Kidney glomerular epithelial cell (primary cell): ENCODE measurements at regions not wholly inside any gene's neighbourhood (a gene's known extent, or its start where the extent isn't known, plus 50 kb on each side); places are given as distances from the start of the nearest gene placed in this dataset.

ENCODE experiments used
- DNase-seq: peaks from one replicate; lab custom pipeline; 2025; lab: John Stamatoyannopoulos, UW

DNA sequence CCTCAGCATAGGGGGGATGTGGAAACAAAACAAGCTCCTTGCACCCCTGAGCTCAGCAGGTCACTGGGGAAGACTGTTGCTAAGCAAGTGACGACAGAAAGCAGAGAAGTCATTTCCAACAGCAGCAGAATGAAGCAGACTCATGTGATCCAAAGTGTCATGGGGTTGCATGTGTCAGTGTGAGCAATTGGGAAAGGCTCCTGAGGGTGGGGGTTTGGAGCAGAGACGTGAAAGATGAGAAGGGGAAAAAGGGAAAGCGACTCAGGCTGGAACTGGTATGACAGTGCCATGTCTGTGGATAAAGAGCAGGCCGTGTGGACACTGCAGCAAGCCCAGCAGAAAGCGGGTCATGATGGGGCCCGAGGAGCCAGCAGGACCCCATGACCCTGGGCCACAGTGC lies 363.9 kb downstream of the PREX1 start:
- DNase-seq: peak; percentile 4

DNA sequence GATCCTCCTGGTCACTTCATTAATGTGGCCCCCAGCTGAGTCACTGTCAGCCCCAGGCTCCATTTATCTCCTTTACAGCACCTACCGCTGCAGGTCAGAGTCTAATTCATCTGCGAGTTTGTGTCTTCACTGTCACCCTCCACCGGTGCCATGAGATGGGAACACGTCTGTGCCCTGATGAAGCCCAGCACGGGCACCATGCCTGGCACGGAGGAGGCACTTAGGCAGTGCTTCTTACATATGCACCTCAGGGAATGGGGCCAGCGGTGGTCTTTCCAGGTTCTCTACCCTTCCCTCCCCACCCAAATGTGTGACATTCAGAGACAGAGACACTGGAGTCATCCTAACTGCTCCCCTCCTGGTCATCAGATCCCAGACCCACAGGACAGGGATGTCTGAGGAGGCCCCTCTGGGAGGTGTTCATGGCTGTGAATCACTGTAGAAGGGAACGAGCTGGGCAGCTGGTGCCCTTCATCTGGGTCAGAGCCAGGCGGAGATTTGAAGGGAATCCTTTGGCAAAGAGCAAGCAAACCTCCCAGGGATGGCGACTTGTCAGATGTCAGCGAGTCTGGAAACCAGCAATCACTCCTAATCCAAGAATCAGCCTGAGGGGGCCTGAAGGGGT lies 364.6 kb downstream of the PREX1 start:
- no peak for DNase-seq

DNA sequence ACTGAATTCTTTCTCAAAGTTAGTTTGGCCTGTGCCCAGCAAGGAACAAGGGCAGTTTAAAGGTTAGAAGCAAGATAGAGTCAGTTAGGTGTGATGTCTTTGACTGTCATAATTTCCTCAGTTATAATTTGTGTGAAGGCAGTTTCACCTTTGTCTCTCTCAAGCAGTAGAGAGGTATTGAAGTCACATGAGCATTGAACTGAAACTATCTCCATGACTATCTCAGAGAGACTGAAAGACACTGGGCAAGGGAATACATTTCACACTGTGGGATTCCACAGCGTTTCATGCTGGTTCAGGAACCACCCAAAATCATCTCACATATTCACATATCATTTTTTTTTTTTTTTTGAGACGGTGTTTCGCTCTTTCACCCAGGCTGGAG lies 366.1 kb downstream of the PREX1 start:
- no peak for DNase-seq

DNA sequence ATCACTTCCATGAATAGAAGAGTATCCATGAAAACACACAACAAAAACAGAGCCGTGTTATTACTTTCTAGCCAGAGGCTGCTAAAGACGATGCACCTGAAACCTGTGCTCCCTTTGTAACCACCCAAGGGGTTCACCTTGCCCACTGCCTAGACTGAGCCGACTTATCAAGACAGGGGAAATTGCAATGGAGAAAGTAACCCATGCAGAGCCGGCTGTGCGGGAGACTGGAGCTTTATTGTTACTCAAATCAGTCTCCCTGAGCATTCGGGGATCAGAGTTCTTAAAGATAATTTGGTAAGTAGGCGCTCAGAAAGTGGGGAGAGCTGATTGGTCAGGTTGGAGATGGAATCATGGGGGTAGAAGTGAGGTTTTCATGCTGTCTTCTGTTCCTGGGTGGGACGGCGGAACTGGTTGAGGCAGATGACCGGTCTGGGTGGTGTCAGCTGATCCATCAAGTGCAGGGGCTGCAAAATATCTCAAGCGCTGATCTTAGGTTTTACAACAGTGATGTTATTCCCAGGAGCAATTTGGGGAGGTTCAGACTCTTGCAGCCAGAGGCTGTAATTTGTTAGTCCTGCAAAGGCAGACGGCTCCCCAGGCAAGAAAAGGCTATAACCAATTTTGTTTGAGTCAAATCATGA lies 366.6 kb downstream of the PREX1 start:
- DNase-seq: no peak

DNA sequence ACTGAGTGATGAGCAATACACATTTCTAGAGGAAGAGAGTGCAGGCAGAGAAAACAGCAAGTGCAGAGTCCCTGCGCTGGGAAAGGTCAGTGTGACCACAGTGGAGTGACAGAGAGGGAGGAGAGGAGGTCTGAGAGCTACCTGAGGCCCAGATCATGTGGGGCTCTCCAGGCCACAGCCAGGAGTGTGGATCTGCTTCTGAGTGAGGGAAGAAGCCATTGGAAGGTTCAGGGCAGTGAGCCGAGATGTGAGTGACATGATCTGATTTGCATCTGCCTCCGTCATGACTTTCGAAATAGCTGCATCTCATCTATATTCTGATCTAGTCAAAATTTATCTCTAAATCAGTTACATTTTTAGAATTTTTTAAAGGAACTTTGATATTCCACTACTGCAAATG lies 367.1 kb downstream of the PREX1 start:
- DNase-seq: no peak

DNA sequence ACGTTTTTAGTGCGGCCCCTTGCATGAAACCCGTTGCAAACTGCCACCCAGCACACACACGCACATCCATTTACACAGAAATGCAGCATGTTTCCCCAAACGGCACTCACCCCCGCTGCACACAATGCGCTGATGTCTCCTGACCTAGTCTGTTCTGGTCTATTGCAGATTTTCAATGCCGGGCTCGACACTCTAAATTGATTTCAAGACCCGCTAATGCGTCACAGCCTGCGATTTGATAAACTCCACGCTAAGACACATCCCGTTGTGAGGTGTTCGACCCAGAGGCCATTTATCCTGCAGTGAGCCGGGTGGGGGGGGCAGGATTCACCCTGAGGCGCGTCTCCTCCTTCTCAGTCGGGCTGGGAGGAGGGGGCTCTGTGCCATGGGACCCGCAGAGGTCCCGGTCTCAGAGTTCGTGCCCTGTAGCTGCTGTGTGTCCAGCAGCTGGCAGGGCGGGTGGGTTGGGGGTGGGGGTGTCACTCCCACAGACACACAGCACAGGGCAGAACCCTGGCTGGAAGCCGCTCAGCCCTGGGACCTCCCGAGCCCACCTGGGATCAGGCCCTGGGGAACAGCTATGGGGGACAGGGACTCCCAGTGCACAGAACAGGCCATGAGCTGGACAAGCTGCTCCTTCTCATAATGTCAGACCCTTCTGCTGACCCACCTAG lies 367.9 kb downstream of the PREX1 start:
- DNase-seq: no peak

DNA sequence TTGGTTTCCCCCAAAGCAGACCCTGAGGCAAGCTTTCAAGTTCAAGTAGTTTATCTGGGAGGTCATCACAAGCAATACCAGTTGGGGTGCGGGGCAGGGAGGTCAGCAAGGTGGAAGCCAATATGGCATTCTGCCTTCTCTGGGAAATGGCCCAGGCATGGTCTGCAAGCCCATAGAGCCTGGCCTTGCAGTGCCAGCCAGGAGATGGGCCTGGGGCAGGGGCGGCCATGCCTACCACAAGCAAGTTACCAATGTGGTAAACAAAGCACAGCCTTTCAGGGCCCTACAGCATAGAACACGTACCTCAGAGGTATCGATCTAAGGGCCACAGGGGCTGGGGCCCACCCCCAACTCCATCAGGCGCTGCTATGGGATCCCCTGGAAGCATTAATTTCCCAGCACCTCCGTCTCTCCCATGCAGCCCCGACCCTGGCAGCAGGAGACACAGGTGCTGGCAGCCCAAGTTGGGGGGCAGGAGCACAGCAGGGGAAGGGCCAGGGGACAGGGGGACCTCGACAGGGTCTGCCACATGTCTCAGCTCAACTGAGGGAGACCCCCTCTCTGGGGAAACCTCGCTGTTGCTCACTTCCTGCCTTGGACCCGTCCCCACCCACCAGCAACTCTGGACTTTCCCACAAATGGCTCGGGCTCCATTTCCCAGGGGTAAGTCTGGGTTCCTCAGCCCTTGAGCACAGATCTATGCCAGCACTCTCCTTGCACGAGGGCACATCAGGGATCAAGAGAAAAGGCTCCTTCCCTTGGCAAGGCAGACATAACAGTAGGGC lies 369.0 kb downstream of the PREX1 start:
- DNase-seq: no peak

DNA sequence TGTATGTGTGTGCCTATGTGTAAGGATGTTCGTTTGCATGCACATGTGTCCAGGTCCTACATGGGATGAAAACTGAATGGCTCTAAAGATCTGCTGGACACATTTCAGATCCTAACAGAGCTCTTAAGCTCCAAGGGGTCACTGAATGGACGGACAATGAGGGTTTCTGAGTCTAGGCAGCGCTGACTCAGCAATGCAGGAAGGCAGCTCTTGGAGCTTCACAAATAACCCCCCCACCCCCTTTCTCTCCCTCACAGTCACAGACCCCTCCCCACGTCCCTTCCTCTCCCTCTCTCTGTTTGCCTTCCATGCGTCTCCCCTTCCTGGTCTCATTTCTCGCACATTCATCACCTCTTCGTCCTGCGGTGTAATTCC lies 369.8 kb downstream of the PREX1 start:
- no peak for DNase-seq

DNA sequence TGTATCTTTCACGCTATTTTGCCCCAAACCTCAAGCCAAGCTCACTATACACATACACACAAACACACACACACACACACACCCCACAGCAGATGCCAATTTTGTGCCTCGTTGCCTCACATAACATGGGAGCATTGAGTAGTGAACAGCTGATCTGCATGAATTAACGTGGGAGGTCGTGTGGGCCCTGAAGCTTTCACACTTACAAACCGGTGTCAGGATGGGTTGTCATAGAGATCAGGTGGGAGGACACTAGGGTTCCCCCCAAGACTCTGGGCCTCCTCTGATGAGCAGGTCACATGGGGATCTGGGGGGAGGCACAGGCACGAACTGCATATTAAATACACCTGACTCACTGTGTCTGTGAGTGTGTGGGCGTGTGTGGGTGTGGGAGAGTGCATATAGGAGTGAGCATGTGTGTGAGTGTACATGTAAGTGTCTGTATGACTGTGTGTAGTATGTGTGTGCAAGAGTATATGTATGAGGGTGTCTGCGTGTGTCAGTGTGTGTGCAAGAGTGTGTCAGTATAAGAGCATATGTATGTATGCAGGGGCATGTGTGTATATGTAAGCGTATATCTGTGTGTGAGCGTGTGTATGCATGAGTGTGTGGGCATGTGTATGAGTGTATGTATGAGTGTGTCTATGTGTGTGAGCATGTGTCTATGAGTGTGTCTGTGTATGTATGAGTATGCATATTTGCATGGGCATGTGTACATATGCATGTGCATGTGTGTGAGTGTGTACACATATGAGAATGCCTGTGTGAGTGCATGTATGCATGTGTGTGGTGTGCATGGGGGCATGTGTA lies 370.4 kb downstream of the PREX1 start:
- no peak for DNase-seq

DNA sequence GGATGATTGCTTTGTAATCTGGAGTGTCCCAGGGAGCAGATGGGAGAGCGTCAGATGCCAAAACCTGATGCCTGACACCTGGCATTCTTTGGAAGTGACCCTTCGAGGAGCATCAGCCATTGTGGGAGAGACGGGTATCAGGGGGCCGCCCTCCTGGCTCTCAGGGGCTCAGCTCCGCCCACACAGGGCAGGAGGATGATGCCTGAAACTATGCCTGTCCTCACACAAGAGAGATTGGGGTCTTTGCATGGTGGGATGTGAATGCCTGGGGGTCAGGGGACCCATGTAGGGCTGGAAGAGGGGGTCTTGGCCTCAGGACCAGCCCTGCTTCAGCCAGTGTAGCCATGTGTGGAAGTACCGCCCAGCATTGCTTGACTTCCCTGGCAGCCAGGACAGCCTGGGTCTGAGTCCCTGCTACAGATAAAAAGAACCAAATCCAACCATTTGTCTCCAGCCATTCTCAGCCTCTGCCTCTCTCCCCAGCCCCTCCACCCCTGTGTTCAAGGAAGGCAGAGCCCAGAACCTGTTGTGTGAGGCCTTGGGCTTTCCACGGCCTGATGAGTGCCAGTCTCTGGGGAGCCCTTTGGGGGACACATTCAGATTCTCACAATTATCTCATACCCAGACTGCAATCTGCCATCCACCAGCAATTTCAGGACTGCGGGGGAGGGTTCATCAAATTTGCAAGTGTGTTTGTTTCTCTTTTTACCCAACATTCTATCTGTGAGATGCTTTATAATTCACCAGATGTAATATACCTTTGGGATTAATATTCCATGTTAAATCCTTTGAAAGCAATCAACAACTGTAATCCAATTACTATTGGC lies 371.2 kb downstream of the PREX1 start:
- no peak for DNase-seq

DNA sequence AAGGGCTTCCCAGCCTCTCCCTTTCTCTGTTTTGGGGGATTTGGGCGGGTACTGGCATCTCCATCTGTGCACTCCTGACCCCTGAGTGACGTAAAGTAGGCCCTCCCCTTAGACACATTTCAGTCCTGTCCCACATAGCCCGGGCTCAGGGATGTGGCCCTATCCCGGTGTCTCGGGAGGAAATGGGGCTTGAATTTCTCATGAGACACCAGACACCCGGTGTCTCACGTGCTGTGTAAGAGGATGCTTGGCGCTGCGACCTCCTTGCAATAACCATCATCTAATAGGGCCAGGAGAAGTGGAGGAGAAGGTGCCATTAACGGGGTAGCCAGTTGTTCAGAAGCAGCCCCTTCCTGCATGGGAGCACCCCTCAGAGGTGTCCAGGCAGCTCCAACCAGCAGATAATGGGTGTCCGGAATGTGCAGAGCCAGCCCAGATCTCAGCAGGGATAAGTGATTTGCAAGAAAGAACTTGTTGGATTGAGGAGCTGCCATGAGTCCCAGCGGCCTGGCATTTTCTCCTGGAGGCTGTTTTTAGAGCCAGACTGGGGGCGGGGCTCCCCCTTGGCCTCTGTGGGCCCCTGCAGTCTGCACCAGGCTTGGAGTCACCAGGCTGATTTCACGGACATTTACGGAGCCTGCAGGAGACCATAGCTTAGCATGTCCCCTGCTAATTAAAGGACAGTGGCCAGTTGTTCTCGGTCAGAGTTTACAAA lies 372.0 kb downstream of the PREX1 start:
- DNase-seq: no peak

DNA sequence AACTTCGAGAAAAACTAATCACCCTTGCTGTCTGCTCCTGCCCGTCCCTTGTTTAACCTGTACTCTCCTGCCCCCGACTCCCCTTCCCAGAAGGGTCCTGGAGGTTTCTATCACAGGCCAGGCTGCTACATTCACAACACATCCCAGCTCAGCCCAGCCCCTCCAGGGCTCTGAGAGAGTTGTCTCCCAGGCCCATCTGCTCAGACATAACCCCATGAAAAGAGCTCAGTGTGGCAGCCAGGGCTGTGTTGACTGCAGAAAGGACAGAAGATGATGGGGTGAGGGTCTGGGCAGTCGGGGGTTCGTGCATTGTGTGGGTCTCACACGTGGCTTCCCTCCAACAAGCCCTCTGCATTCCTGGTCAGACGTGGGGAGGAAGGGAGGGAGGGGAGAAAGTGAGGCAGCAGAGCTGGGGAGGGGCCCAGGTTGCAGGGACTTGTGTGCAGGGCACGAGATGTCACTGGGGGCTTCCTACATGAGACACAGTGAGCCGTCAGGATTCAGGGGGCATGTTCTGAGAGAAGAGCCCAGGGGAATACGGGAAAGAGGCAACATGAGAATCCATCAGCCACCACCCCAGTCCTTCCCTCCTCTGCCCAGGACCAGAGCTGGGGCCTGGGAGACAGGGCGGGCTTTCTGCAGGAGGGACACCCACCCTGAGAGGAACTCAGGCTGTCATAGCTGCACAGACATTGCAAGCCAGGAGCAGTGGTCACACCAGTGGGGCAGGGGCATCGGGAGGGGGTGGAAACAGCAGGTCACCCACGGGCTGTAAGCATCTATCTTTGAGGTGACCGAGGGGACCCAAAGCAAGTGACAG lies 372.9 kb downstream of the PREX1 start:
- no peak for DNase-seq

DNA sequence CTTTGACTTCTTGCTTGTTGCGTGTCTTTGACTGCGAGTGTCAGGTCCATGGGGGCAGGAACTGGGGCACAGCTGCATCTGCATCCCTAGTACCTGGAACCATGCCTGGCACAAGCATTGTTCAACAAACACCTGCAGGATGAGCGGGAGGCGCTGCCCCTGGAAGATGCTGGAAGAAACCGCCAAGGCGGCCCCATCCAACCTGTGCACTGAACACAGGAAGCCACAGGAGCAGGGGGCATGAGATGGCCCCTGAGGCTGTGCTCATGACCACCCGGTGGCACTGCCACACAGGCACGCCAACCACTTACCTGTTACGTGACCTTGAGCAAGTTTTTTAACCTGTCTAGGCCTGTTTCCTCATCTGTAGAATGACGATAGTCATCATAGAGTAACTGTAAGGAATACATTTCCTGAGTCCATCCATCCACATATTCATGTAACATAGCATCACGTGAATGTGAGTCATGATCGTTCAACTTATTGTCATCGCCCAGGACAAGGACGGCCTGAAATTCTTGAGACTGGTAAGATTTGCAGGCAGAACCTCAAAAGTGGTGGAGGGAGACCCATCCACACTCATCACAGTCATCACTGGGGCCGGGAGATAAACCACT lies 374.2 kb downstream of the PREX1 start:
- no peak for DNase-seq

DNA sequence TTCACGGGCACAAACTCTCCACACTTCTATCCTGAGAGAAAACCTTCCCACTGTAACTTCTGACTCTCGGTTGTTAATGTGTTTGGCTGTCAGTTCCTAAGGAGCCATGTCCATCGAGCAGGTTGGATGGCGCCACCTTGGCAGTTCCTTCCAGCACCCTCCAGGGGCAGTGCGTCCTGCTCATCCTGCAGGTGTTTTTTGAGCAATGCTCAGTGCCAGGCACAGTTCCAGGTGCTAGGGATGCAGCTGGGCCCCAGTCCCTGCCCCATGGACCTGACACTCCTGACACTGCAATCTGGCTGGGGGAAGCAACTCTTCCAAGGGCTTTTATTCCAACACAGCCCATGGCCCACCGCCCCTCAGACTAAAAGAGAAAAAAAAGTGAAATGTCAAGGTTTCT lies 376.4 kb downstream of the PREX1 start:
- DNase-seq: no peak

DNA sequence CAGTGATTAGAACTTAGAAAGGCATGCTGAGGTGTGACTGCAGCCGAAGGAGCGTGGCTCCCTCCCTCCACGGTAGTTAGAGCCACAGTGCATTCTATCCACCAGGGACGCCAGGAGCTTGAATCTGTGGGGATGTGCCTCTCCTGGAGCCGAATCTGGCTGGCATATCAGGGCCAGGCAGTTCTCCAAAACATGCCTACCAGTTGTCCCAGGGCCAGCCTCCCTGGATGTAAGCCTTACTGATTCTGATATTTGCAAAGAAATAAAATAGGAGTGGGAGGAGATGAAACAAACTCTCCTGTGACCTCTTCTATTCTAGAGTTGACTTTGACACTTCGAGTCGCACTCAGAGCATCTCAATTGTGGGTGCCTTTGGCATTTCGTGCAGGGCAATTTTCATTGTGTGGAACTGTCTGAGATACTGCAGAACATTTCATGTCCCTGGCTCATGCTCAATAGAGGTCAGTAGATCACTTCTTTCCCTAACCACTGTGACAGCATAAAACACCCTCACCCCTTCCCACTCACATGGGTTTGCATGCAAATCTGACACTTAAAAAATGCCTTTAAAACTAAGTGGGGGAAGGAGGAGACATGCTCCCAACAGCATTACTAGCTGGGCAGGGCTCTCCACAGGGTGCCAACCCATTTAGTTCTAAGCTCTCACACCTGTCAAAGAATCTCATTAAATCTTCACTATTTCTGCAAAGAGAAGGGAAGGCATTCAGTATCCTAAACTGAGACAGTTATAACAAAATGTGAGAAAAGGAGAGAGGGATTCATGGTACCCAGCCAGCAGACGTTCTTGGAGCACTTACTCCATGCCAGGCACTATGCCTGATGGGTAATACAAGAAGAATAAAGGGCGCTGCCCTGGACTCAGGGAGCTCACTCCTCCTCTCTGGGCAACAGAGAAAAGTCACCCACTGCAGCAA lies 378.9 kb downstream of the PREX1 start:
- no peak for DNase-seq

DNA sequence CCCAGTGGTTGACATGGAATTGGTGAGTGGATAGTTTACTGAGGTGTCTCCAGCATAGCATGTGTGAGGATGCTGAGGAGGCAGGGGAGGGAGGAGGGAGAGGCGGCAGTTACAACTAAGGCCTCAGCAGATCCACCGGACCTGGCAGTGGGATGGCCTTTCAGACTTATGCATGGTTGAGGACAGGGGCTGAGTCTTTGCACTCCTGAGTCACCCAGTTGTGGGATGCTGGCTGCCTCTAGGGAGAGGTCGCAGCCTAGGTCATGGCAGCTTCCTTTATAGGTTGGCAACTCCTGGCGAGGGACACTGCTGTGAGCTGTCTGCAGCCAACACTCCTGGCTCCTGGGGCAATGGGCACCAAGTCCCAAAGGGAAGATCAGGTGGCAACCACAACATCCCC lies 380.3 kb downstream of the PREX1 start:
- DNase-seq: no peak

DNA sequence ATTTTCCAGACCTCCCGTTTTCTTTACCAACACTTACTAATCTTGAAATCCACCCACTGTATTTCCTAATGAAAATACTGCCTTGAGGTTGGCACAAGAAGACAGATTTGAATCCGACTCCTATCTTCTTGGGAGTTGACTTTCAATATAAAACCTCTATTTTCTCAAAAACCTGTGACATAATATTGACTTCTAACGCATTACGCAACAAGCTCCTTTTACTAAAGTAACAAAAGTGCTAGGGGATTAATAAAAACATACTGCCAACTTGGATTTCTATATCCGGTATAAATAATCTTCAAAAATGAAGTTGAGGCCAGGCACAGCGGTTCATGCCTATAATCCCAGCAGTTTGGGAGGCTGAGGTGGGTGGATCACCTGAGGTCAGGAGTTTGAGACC lies 382.0 kb downstream of the PREX1 start:
- DNase-seq: no peak

DNA sequence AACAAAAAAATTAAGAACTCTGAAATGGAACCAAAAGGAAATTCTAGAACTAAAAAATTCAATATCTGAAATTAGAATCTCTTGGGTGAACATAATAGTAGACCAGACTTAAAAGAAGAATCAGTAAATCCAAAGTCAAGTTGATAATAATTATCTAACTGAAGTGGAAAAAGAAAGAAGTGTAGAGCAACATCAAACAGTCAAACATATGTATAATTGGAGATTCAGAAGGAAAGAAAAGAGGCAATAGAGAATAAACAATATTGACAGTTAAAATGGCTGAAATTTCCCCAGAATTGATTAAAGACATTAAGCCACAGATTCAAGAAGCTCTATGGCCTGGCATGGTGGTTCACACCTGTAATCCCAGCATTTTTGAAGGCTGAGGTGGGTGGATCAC lies 383.6 kb downstream of the PREX1 start:
- DNase-seq: no peak
